Lung (tissue), 11 donors: ENCODE measurements at regions not wholly inside any gene's neighbourhood (a gene's known extent, or its start where the extent isn't known, plus 50 kb on each side); places are given as distances from the start of the nearest gene placed in this dataset.

Experiments
- ATAC-seq: fragments of 200-7000 bp; cut with Tn5 transposase; one replicate; pipeline ENCODE4 v1.9.1; 2020; ENCODE audit warnings: moderate number of reproducible peaks; ENCODE audit not compliant: insufficient read depth, low FRiP score
- DNase-seq, 3 donors: peaks; one replicate each; pipeline ENCODE4 v3.0.0-alpha.2; 2013 to 2017
- H3K27ac ChIP-seq, 2 donors: one replicate each; pipeline ENCODE4 v1.5.1; 2013; ENCODE audit warnings: mild to moderate bottlenecking in 2 of 2, moderate library complexity in 2 of 2, control low read depth in 1 of 2, inconsistent platforms in 1 of 2, low read depth in 1 of 2, low read length in 1 of 2
- H3K27me3 ChIP-seq, 3 donors: one replicate each; pipeline ENCODE4 v1.5.1; 2013; ENCODE audit warnings: low read length in 2 of 3; ENCODE audit not compliant: control insufficient read depth in 3 of 3, insufficient read depth in 3 of 3
- H3K36me3 ChIP-seq, 4 donors: one replicate each; pipeline ENCODE4 v1.5.1; 2013; ENCODE audit warnings: low read length in 4 of 4, mild to moderate bottlenecking in 1 of 4, moderate library complexity in 1 of 4; ENCODE audit not compliant: control insufficient read depth in 4 of 4, insufficient read depth in 4 of 4
- H3K4me1 ChIP-seq, 5 donors: one replicate each; pipeline ENCODE4 v1.5.1; 2013; ENCODE audit warnings: low read length in 5 of 5, mild to moderate bottlenecking in 2 of 5, moderate library complexity in 1 of 5; ENCODE audit not compliant: control insufficient read depth in 5 of 5, insufficient read depth in 5 of 5
- H3K4me3 ChIP-seq: one replicate; pipeline ENCODE4 v1.5.1; 2013; ENCODE audit warnings: mild to moderate bottlenecking, control low read depth, moderate library complexity
- H3K9ac ChIP-seq, 2 donors: one replicate each; pipeline ENCODE4 v1.5.1; 2013; ENCODE audit warnings: low read length in 2 of 2, control low read depth in 1 of 2; ENCODE audit not compliant: insufficient read depth in 1 of 2
- H3K9me3 ChIP-seq, 4 donors: one replicate each; pipeline ENCODE4 v1.5.1; 2013; ENCODE audit warnings: low read length in 3 of 4, mild to moderate bottlenecking in 1 of 4, moderate library complexity in 1 of 4; ENCODE audit not compliant: control insufficient read depth in 4 of 4, insufficient read depth in 3 of 4
- CTCF ChIP-seq: IDR thresholded peaks from 2 replicates; pipeline ENCODE4 v1.5.1; 2012; ENCODE audit warnings: mild to moderate bottlenecking; ENCODE audit errors: control extremely low read depth, extremely low read depth
- WGBS, 2 donors: extraction: QIAGEN DNeasy Blood & Tissue Kit; methylation state at CpG; one replicate each; pipeline ENCODE4 v1.1.7; 2013; 5-methylcytosine and 5-hydroxymethylcytosine counted together
- donor health status: control.
- donor health status: control.
- donor health status: Bipolar disorder and iron deficiency.
- donor health status: healthy.
- donor health status: DM: yes; HTN: yes; CAD: no.

DNA sequence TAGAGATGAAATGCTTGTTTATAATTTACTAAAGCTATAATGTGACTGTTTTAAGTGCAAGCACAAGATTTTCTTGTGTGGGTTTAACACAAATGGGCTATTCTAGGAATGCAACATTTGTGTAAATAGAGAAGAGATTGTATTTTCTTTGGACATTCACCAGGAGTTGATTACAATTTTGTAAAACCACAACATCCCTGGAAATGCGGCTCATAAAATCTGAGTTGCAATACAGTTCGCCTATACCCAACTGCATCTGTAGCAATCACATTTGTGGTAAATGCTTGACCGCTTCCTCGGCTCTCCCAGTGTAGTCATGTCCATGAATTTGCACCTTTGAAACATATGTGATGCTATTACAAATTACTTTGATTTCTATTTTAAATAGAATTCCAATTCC lies 348.7 kb upstream of the CDH20 start:
- no peak for DNase-seq
- 86 to 92% methylated on average over 4 of the region's 4 CpGs for WGBS, 2 donors
- no peaks in the 10 kb centered on the region for H3K27me3 ChIP-seq
- ATAC-seq, result no peak
- no peak overlapping the region for H3K27ac ChIP-seq
- no peaks in the 10 kb centered on the region for H3K4me1 ChIP-seq
- no peaks in the 10 kb centered on the region for H3K36me3 ChIP-seq
- H3K4me3 ChIP-seq, result no peak overlapping the region
- H3K9ac ChIP-seq, result no peak overlapping the region
- H3K9me3 ChIP-seq, result peaks cover 0 to 2% (median 0%) of the 10 kb centered on the region in 4 donors
- no peak for TF ChIP-seq CTCF

DNA sequence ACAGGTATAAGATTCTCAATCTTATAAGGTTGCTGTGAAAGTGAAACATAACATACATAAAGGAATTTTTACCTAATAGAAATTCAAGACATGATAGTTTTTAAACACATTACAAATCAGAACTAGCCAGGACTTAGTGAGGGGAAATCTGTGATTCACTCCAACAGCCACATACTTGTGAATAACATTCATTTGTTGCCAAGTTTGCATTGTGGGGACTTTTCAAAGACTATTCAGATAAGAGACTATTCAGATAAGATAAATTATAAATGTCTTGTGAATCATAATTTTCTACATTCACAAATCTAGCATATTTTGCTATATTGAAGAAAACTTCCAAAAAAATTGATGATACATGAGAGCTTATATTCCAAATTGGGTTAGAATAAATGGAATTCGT lies 345.3 kb upstream of the CDH20 start:
- no peak for TF ChIP-seq CTCF
- ATAC-seq, result no peak
- Histone ChIP-seq H3K4me3 (no peak overlapping the region), H3K9ac (no peak overlapping the region), H3K9me3 (peaks cover 0 to 3% (median under 1%) of the 10 kb centered on the region in 4 donors), H3K27me3 (no peaks in the 10 kb centered on the region), H3K4me1 (no peaks in the 10 kb centered on the region), H3K36me3 (no peaks in the 10 kb centered on the region), H3K27ac (no peak overlapping the region)
- DNase-seq, result no peak
- 76 to 85% methylated on average over 1 of the region's 1 CpG for WGBS, 2 donors

DNA sequence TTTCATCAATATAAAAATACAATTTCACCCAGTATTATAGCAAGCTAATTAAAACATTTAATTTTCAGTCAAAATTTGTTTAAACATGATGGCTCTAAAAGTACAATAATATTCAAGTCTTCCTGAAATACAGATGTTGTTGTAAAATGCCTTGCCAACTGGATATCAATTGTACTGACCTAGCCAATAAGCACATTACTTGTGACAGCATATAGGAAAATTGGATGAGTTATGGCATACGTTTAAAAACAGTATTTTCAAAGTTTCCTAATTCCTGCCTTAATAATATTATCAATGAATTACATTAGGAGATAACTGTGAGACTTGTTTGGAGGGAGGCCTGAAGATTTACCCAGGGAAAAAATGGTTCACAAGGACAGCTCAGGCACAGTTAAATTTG lies 336.9 kb upstream of the CDH20 start:
- DNase-seq, result no peak
- WGBS, 2 donors, result 70 to 81% methylated on average over 1 of the region's 1 CpG
- H3K4me1 ChIP-seq, result no peaks in the 10 kb centered on the region
- H3K9me3 ChIP-seq, result peaks cover 0 to 3% (median 1%) of the 10 kb centered on the region in 4 donors
- no peak overlapping the region for H3K4me3 ChIP-seq
- no peak overlapping the region for H3K9ac ChIP-seq
- H3K36me3 ChIP-seq, result no peaks in the 10 kb centered on the region
- no peaks in the 10 kb centered on the region for H3K27me3 ChIP-seq
- no peak overlapping the region for H3K27ac ChIP-seq
- ATAC-seq, result no peak
- no peak for TF ChIP-seq CTCF

DNA sequence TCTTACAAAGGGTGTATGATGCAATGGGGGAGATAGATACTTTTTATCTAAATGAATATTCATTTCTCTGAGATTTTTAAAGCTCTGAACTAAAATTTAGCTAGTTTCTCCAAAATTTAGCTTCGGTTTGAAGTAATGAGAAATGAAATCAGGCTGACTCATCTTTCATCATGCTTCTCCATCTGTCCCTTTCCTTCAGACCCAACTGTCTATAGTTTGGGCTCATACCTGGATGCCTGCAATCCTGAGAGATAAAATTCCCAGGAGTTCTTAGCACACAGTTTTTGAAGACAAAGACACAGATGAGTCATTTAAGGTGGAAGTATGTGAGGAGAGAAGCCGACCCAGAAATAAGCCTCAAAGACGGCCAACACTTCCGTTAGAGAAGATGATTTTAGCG lies 336.4 kb upstream of the CDH20 start:
- 91 to 92% methylated on average over 5 of the region's 5 CpGs for WGBS, 2 donors
- DNase-seq (no peak), ATAC-seq (no peak)
- Histone ChIP-seq H3K36me3 (no peaks in the 10 kb centered on the region), H3K27ac (no peak overlapping the region), H3K9me3 (peaks cover 0 to 3% (median 1%) of the 10 kb centered on the region in 4 donors), H3K4me3 (no peak overlapping the region), H3K9ac (no peak overlapping the region), H3K27me3 (no peaks in the 10 kb centered on the region), H3K4me1 (no peaks in the 10 kb centered on the region)
- TF ChIP-seq CTCF, result no peak
